ENCODE measurements at regions not wholly inside any gene's neighbourhood (a gene's known extent, or its start where the extent isn't known, plus 50 kb on each side); places are given as distances from the start of the nearest gene placed in this dataset.
A peak's percentile ranks its signal among the peaks of the same experiment; 100 is the strongest.

- H3K4me1 ChIP-seq = no peaks in the 10 kb centered on the region
- intact Hi-C loops (cut with DNase I) = no loop called here
- DNase-seq (ENCODE audit: low spot score in 2 of 2) = no peak
Measured at GRCh38 chr6:54690596-54690995, 156.0 kb upstream of the FAM83B start.

GRCh38 chr6:54694928-54695532 lies 151.5 kb upstream of the FAM83B start:
- Histone ChIP-seq H3K27ac (no peak overlapping the region), H3K36me3 (no peaks in the 10 kb centered on the region), H3K4me1 (no peaks in the 10 kb centered on the region), H3K4me3 (no peak overlapping the region), H3K27me3 (no peaks in the 10 kb centered on the region), H3K9me3 (no peaks in the 10 kb centered on the region)
- intact Hi-C loops (cut with DNase I) = no loop called here
- no peak for TF ChIP-seq CTCF (IDR thresholded peaks at IDR 0.05)
- no peak for DNase-seq (ENCODE audit: low spot score in 2 of 2)

More at GRCh38 chr6:54690596-54690995, 156.0 kb upstream of the FAM83B start:
- Histone ChIP-seq H3K4me3 (no peak overlapping the region), H3K36me3 (no peaks in the 10 kb centered on the region), H3K27ac (no peak overlapping the region), H3K9me3 (no peaks in the 10 kb centered on the region), H3K27me3 (no peaks in the 10 kb centered on the region)
- TF ChIP-seq CTCF (IDR thresholded peaks at IDR 0.05) = no peak

GRCh38 chr6:54695815-54696214 lies 150.8 kb upstream of the FAM83B start:
- Histone ChIP-seq H3K4me1 (no peaks in the 10 kb centered on the region), H3K27me3 (no peaks in the 10 kb centered on the region), H3K9me3 (no peaks in the 10 kb centered on the region), H3K27ac (no peak overlapping the region), H3K36me3 (no peaks in the 10 kb centered on the region), H3K4me3 (no peak overlapping the region)
- intact Hi-C loops (cut with DNase I) = no loop called here
- no peak for DNase-seq (ENCODE audit: low spot score in 2 of 2)
- TF ChIP-seq CTCF (IDR thresholded peaks at IDR 0.05) = no peak

- no peak for DNase-seq (ENCODE audit: low spot score in 2 of 2)
- TF ChIP-seq CTCF (IDR thresholded peaks at IDR 0.05) = peak in 1 of 3 experiments; percentile 10
- H3K36me3 ChIP-seq = no peaks in the 10 kb centered on the region
- no peaks in the 10 kb centered on the region for H3K9me3 ChIP-seq
- H3K27me3 ChIP-seq = no peaks in the 10 kb centered on the region
- intact Hi-C loops (cut with DNase I) = no loop called here
- H3K4me1 ChIP-seq = no peaks in the 10 kb centered on the region
- H3K27ac ChIP-seq = no peak overlapping the region
- H3K4me3 ChIP-seq = no peak overlapping the region
Measured at GRCh38 chr6:54697424-54697823, 149.1 kb upstream of the FAM83B start.

GRCh38 chr6:54698974-54699373 lies 147.6 kb upstream of the FAM83B start:
- no peak for TF ChIP-seq CTCF (IDR thresholded peaks at IDR 0.05)
- intact Hi-C loops (cut with DNase I) = no loop called here
- H3K27ac ChIP-seq = no peak overlapping the region
- H3K27me3 ChIP-seq = no peaks in the 10 kb centered on the region
- H3K36me3 ChIP-seq = no peaks in the 10 kb centered on the region
- no peak overlapping the region for H3K4me3 ChIP-seq
- H3K9me3 ChIP-seq = no peaks in the 10 kb centered on the region
- no peaks in the 10 kb centered on the region for H3K4me1 ChIP-seq
- DNase-seq (ENCODE audit: low spot score in 2 of 2) = no peak

GRCh38 chr6:54700158-54700557 lies 146.4 kb upstream of the FAM83B start:
- no peak for TF ChIP-seq CTCF (IDR thresholded peaks at IDR 0.05)
- intact Hi-C loops (cut with DNase I) = no loop called here
- no peak for DNase-seq (ENCODE audit: low spot score in 2 of 2)
- Histone ChIP-seq H3K27me3 (no peaks in the 10 kb centered on the region), H3K4me3 (no peak overlapping the region), H3K4me1 (no peaks in the 10 kb centered on the region), H3K27ac (no peak overlapping the region), H3K36me3 (no peaks in the 10 kb centered on the region), H3K9me3 (no peaks in the 10 kb centered on the region)

Data from ascending aorta (tissue), 2 donors.